LNCAP (cell line): ENCODE measurements at regions not wholly inside any gene's neighbourhood (a gene's known extent, or its start where the extent isn't known, plus 50 kb on each side); places are given as distances from the start of the nearest gene placed in this dataset.

Source experiments
- CTCF ChIP-seq: fragments of 450-650 bp; IDR thresholded peaks from 2 replicates; pipeline ENCODE4 v1.5.1; 2017; ENCODE audit warnings: mild to moderate bottlenecking

- no peak for TF ChIP-seq CTCF
Measured at GRCh38 chr18:37666451-37666850, 100.9 kb upstream of the CELF4 start.

DNA sequence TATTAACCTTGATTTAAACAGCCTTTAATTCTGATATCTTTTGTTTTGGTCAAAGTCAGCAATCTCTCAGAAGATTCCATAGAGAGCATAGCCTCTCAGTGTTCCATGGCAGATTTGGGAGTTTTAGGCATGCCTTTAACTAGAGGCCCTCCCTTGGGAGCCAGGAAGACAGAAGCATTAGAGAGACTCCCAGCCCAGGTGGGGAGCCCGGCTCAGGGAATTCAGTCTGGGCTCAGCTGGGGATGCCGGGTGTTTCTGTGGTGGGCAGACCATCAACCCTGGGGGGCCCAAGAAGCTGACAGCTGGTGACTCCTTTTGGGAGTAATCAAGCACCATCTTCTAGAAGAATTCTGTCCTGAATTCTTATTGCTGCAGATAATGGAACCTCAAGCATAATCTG lies 99.7 kb upstream of the CELF4 start:
- no peak for TF ChIP-seq CTCF

GRCh38 chr18:37663446-37663845 lies 97.8 kb upstream of the CELF4 start:
- TF ChIP-seq CTCF = no peak

DNA sequence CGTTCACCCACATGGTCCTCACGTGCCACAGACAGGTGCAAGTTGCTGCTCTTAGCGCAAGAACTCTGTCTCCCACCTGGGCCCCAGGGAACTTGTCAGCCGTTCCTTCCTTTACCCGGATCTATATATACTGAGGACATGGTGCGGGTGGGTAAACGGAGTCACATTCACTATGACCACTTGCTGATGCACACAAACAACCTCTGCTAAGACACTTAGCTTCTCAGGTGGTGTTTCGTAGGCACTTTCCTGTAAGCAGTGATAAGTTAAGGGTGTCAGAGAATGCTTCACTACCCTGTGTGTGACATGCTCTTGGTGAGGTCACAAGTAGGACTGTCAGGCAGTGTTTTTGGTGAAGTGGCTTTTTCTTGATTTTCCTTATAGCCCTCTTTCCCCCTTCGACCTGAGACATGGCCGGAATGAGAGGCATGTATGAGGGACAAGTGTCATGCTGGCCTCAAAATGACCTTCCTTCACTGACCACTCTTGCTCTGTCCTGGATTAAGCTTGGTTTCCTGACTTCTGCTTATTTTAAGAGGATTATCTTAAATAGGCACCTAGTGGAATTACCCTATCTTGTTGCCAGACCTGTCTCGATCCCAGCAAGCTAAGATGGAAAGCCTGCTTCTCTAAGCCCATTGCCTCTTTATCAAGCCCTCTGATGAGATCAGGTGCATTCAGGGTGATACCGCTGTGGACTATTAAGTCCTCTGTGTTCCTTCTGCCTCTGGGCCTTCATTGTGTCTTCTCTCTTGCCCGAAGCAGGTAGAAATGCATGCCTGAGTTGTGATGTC lies 97.1 kb upstream of the CELF4 start:
- TF ChIP-seq CTCF = no peak

GRCh38 chr18:37662099-37662498 lies 96.5 kb upstream of the CELF4 start:
- TF ChIP-seq CTCF = no peak

DNA sequence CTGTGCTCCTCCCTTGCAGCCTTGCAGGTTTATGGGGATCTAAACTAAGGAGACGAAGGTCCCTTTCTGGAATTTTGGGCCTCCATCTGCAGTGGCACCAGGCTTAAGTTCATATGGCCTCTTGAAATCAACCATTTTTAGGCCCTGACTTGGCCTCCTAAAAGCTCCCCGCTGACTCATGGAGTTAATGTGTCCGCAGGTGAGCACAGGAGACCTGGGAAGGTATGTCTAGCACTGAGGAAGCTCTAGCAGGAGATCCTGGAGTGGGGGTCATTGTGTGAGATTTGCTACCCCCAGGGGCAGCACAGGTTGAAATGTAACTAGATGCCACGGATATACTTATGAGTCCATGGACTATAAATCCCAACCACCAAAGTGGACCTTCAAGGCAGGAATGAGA lies 95.9 kb upstream of the CELF4 start:
- TF ChIP-seq CTCF = no peak

DNA sequence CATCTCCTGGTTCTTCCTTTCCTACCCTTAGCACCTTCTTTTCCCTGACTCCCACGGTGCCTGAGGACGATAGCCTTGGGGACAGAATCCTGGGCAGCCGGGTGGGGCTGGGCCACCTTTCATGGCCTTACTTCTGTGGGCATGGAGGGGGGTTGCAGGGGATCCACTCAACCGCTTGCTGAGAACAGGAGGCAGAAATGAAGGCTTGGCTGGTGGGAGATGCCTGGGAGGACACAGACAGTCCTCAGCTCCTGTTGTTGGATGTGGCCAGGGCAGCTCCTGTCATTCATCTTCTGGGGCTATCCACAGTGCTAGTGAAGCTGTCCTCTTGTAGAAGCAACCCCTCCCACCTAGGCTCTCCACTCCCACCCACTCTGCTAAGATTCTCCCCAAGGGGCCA lies 95.5 kb upstream of the CELF4 start:
- TF ChIP-seq CTCF = no peak

GRCh38 chr18:37660658-37661057 lies 95.1 kb upstream of the CELF4 start:
- TF ChIP-seq CTCF = no peak
